SK-N-SH (cell line): ENCODE measurements at regions not wholly inside any gene's neighbourhood (a gene's known extent, or its start where the extent isn't known, plus 50 kb on each side); places are given as distances from the start of the nearest gene placed in this dataset.

ENCODE experiments used
- CTCF ChIA-PET: fragments of 300-600, 350-600 bp; formaldehyde crosslinking; extraction: SDS; loops from one replicate; lab custom pipeline; 2021; lab: Yijun Ruan, JAX
- POLR2A ChIA-PET: fragments of 350-600 bp; sonication (Branson Sonifier 250); formaldehyde crosslinking; extraction: SDS; loops from one replicate; lab custom pipeline; 2020; ENCODE audit warnings: antibody characterized with exemption, inconsistent platforms; lab: Yijun Ruan, JAX
- DNase-seq: peaks from one replicate; pipeline ENCODE4 v3.0.0; 2012
- H2AFZ ChIP-seq: fragments of 200-600 bp; sonication (generic); 2 replicates; pipeline ENCODE4 v1.8.1; 2016; ENCODE audit warnings: antibody characterized with exemption, mild to moderate bottlenecking, low read depth
- H3F3A ChIP-seq: fragments of 200-600 bp; sonication (generic); replicated peaks from 2 replicates; pipeline ENCODE3; 2016; ENCODE audit warnings: antibody characterized with exemption, mild to moderate bottlenecking; ENCODE audit not compliant: insufficient read depth
- H3K27ac ChIP-seq, 2 experiments: fragments of 200-500 bp in 1 of 2; fragments of 200-600 bp in 1 of 2; sonication (Bioruptor generic) in 1 of 2; sonication (generic), shearing (Covaris generic) in 1 of 2; 2 replicates each; pipeline versions ENCODE4 v1.5.1 to v1.6.1; 2014 to 2016; ENCODE audit warnings: low read depth in 2 of 2, inconsistent platforms in 1 of 2, low read length in 1 of 2, mild to moderate bottlenecking in 1 of 2, mixed read lengths in 1 of 2
- H3K27me3 ChIP-seq: fragments of 200-600 bp; sonication (generic), shearing (Covaris generic); 2 replicates; pipeline ENCODE4 v1.6.1; 2016; ENCODE audit warnings: mixed run types; ENCODE audit not compliant: insufficient read depth
- H3K36me3 ChIP-seq, 2 experiments: fragments of 200-500 bp in 1 of 2; fragments of 200-600 bp in 1 of 2; sonication (Bioruptor generic) in 1 of 2; sonication (generic) in 1 of 2; replicated peaks in 1 of 2; 2 replicates each; pipeline versions ENCODE3 to v1.5.1; 2014 to 2016; ENCODE audit warnings: low read length in 1 of 2, mild to moderate bottlenecking in 1 of 2; ENCODE audit not compliant: insufficient read depth in 2 of 2, control insufficient read depth in 1 of 2
- H3K4me1 ChIP-seq, 2 experiments: fragments of 200-500 bp in 1 of 2; fragments of 200-600 bp in 1 of 2; sonication (Bioruptor generic) in 1 of 2; sonication (generic), shearing (Covaris generic) in 1 of 2; 2 replicates each; pipeline versions ENCODE4 v1.5.1 to v1.6.1; 2014 to 2016; ENCODE audit warnings: low read depth in 1 of 2, low read length in 1 of 2, mixed run types in 1 of 2; ENCODE audit not compliant: insufficient read depth in 2 of 2, control insufficient read depth in 1 of 2
- H3K4me2 ChIP-seq: fragments of 200-600 bp; sonication (generic), shearing (Covaris generic); 2 replicates; pipeline ENCODE4 v1.6.1; 2017; ENCODE audit warnings: mixed run types
- H3K4me3 ChIP-seq, 2 experiments: fragments of 200-500 bp in 1 of 2; fragments of 200-600 bp in 1 of 2; sonication (Bioruptor generic) in 1 of 2; sonication (generic), shearing (Covaris generic) in 1 of 2; 2 replicates each; pipeline versions ENCODE4 v1.5.1 to v1.8.1; 2014 to 2016; ENCODE audit warnings: low read depth in 2 of 2, inconsistent platforms in 1 of 2, low read length in 1 of 2, mild to moderate bottlenecking in 1 of 2, mixed read lengths in 1 of 2, moderate library complexity in 1 of 2
- H3K79me2 ChIP-seq: fragments of 200-600 bp; sonication (generic); 2 replicates; pipeline ENCODE4 v1.8.1; 2017; ENCODE audit warnings: mild to moderate bottlenecking; ENCODE audit not compliant: insufficient read depth
- H3K9ac ChIP-seq: fragments of 200-600 bp; sonication (generic); 2 replicates; pipeline ENCODE4 v1.6.1; 2017; ENCODE audit warnings: mixed run types
- H3K9me2 ChIP-seq: fragments of 200-600 bp; sonication (generic); 2 replicates; pipeline ENCODE4 v1.6.1; 2017; ENCODE audit warnings: mixed run types
- H3K9me3 ChIP-seq: fragments of 200-600 bp; sonication (generic); 2 replicates; pipeline ENCODE4 v1.6.1; 2017; ENCODE audit warnings: mixed run types, mild to moderate bottlenecking, moderate library complexity
- H4K20me1 ChIP-seq: fragments of 200-600 bp; sonication (generic); 2 replicates; pipeline ENCODE4 v1.6.1; 2017; ENCODE audit warnings: mild to moderate bottlenecking, mixed run types; ENCODE audit not compliant: insufficient read depth
- ELF1 ChIP-seq: IDR thresholded peaks from 2 replicates; pipeline ENCODE4 v1.4.0; 2012
- EP300 ChIP-seq, 2 experiments: IDR thresholded peaks; 2 replicates each; pipeline versions ENCODE4 v1.4.0 to v1.6.1; 2012; ENCODE audit warnings: borderline replicate concordance in 1 of 2, low read depth in 1 of 2, low read length in 1 of 2
- IRF3 ChIP-seq: fragments of 150-350 bp; IDR thresholded peaks from 2 replicates; pipeline ENCODE4 v1.6.1; 2016; ENCODE audit warnings: mild to moderate bottlenecking, low read depth, low read length
- JUND ChIP-seq: IDR thresholded peaks from 2 replicates; pipeline ENCODE4 v1.4.0; 2012
- NRF1 ChIP-seq: IDR thresholded peaks from 2 replicates; pipeline ENCODE4 v1.6.1; 2012; ENCODE audit warnings: low read depth, mild to moderate bottlenecking, low read length
- RAD21 ChIP-seq: IDR thresholded peaks from 2 replicates; pipeline ENCODE4 v1.6.1; 2012; ENCODE audit warnings: mild to moderate bottlenecking, low read length
- RXRA ChIP-seq: IDR thresholded peaks from 2 replicates; pipeline ENCODE4 v1.4.0; 2012; ENCODE audit warnings: low read depth, mild to moderate bottlenecking, borderline replicate concordance
- SIN3A ChIP-seq: IDR thresholded peaks from 2 replicates; pipeline ENCODE4 v1.6.1; 2012; ENCODE audit warnings: low read depth, mild to moderate bottlenecking, low read length, moderate library complexity, borderline replicate concordance
- SMC3 ChIP-seq: IDR thresholded peaks from 2 replicates; pipeline ENCODE4 v1.6.1; 2012; ENCODE audit warnings: low read depth, low read length, improper control_type of control experiment
- TAF1 ChIP-seq: IDR thresholded peaks from 2 replicates; pipeline ENCODE4 v1.6.1; 2012; ENCODE audit warnings: low read depth, mild to moderate bottlenecking, low read length, moderate library complexity, borderline replicate concordance
- TEAD4 ChIP-seq: IDR thresholded peaks from 2 replicates; pipeline ENCODE4 v1.4.0; 2012; ENCODE audit warnings: mild to moderate bottlenecking, borderline replicate concordance; ENCODE audit not compliant: insufficient read depth
- USF1 ChIP-seq: IDR thresholded peaks from 2 replicates; pipeline ENCODE4 v1.4.0; 2012; ENCODE audit warnings: low read depth, borderline replicate concordance
- USF2 ChIP-seq: fragments of 150-350 bp; IDR thresholded peaks from 2 replicates; pipeline ENCODE4 v1.6.1; 2017; ENCODE audit warnings: antibody characterized with exemption, low read length, low read depth, borderline replicate concordance
- ZBTB33 ChIP-seq: IDR thresholded peaks from 2 replicates; pipeline ENCODE4 v1.4.0; 2012; ENCODE audit warnings: low read depth, borderline replicate concordance
- WGBS: methylation state at CpG from one replicate; pipeline ENCODE4 v1.1.6; 2017; ENCODE audit warnings: low lambda C conversion rate; 5-methylcytosine and 5-hydroxymethylcytosine counted together

- TF ChIP-seq IRF3, result no peak
- no peak for TF ChIP-seq TAF1
- TF ChIP-seq RXRA, result no peak
- no peak for TF ChIP-seq JUND
- TF ChIP-seq NRF1, result no peak
- TF ChIP-seq SMC3, result no peak
- no peak for TF ChIP-seq RAD21
- TF ChIP-seq EP300 (IDR thresholded peaks at IDR 0.05; ENCODE audit: borderline replicate concordance in 1 of 2, low read depth in 1 of 2, low read length in 1 of 2), result no peak
- TF ChIP-seq, all 33 proteins: peak for 0
Measured at GRCh38 chr1:104136621-104137020, 386.9 kb downstream of the AMY1C start (continued).

- H3K27ac ChIP-seq, result no peak overlapping the region
- TF ChIP-seq SIN3A, result no peak
- H3K36me3 ChIP-seq, result no peaks in the 10 kb centered on the region
- no peak for DNase-seq
- no peaks in the 10 kb centered on the region for H3F3A ChIP-seq
- no peaks in the 10 kb centered on the region for H3K9me2 ChIP-seq
- ChIA-PET CTCF (no interaction called here), POLR2A (no interaction called here)
- no peaks in the 10 kb centered on the region for H4K20me1 ChIP-seq
- H3K4me3 ChIP-seq, result no peak overlapping the region
- no peaks in the 10 kb centered on the region for H3K4me1 ChIP-seq
- H3K9me3 ChIP-seq, result no peaks in the 10 kb centered on the region
- no peak overlapping the region for H3K9ac ChIP-seq
- WGBS, result 40% methylated on average over 4 of the region's 4 CpGs
- H2AFZ ChIP-seq, result no peak overlapping the region
- H3K79me2 ChIP-seq, result no peaks in the 10 kb centered on the region
- H3K27me3 ChIP-seq, result no peaks in the 10 kb centered on the region
- no peak overlapping the region for H3K4me2 ChIP-seq
Measured at GRCh38 chr1:104156738-104157137, 407.0 kb downstream of the AMY1C start.

- ChIA-PET POLR2A (no interaction called here), CTCF (no interaction called here)
- Histone ChIP-seq H2AFZ (no peak overlapping the region), H4K20me1 (no peaks in the 10 kb centered on the region), H3K36me3 (no peaks in the 10 kb centered on the region), H3K4me1 (no peaks in the 10 kb centered on the region), H3K79me2 (no peaks in the 10 kb centered on the region), H3K9me2 (no peaks in the 10 kb centered on the region), H3K9ac (no peak overlapping the region), H3F3A (no peaks in the 10 kb centered on the region), H3K4me3 (no peak overlapping the region), H3K27me3 (no peaks in the 10 kb centered on the region), H3K27ac (no peak overlapping the region), H3K4me2 (no peak overlapping the region), H3K9me3 (no peaks in the 10 kb centered on the region)
- TF ChIP-seq USF1 (no peak), USF2 (no peak), TEAD4 (no peak), ELF1 (no peak), ZBTB33 (no peak)
- 19% methylated on average over 3 of the region's 3 CpGs for WGBS
- no peak for DNase-seq
Measured at GRCh38 chr1:104163912-104164476, 414.3 kb downstream of the AMY1C start.
